GM21390 (cell line): ENCODE measurements at regions not wholly inside any gene's neighbourhood (a gene's known extent, or its start where the extent isn't known, plus 50 kb on each side); places are given as distances from the start of the nearest gene placed in this dataset.

ENCODE experiments used
- ATAC-seq: cut with Tn5 transposase; IDR thresholded peaks from one replicate; pipeline ENCODE4 v1.9.1; 2021; ENCODE audit not compliant: unreplicated experiment

- ATAC-seq = no peak
Observed at GRCh38 chr10:83164156-83164555, 975.2 kb upstream of the GHITM start.

GRCh38 chr10:83165265-83165664, 974.0 kb upstream of the GHITM start:
- no peak for ATAC-seq

- ATAC-seq = no peak
Observed at GRCh38 chr10:83166344-83166743, 973.0 kb upstream of the GHITM start.

- no peak for ATAC-seq
Observed at GRCh38 chr10:83167081-83167480, 972.2 kb upstream of the GHITM start.

- no peak for ATAC-seq
Observed at GRCh38 chr10:83176901-83177300, 962.4 kb upstream of the GHITM start.

GRCh38 chr10:83178526-83178925, 960.8 kb upstream of the GHITM start:
- ATAC-seq = no peak

DNA sequence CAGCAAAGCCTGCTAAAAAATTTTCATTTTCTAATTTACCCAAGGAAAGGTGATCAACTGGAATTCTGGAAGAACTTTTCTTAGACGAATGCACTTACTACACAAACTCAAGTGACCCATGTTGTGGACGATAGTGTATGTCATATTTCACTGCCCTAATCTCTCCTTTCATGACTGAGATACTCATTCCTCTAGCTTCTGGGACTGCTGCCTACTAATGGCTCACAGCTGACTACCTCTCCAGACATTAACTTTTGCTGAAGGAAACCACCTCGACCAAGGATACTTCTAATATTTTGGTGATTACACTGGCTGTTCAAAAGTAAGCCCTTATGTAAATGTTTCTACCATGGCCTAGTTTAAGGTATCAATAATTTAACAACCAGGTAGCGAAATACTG, 959.9 kb upstream of the GHITM start:
- no peak for ATAC-seq

DNA sequence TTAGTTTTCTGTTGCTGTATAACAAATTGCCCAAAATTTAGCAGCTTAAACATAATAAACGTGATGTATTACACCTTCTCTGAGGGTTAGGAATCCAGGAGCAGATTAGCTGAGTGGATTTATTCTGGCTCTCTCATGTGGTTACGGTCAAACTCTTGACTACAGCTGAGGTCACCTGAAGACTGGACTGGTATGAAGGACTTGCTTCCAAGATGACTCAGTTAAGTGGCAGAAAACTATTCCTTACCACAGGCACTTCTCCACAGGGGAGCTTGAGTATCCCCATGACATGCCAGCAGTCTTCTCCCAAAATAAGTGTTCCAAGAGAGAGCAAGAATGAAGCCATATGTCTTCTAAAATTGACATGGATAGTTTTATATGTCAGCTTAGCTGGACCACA, 957.2 kb upstream of the GHITM start:
- no peak for ATAC-seq

DNA sequence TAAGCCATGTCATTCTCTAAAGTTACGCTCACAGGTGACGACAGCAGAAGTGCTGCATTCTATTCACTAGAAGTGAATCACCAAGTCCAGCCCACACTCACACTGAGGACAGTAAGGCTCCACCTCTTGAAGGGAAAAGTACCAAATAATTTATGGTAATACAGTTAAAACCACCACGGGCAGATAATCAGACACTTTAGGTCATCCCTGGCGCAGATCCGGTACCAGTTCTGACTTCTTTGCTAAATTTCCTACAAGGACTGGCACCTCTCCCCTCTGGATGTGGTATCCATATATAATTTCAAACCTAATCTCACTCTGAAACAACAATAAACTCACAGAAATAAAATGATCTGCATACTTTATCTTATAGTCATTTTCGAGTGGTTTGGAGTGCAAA, 954.7 kb upstream of the GHITM start:
- no peak for ATAC-seq

DNA sequence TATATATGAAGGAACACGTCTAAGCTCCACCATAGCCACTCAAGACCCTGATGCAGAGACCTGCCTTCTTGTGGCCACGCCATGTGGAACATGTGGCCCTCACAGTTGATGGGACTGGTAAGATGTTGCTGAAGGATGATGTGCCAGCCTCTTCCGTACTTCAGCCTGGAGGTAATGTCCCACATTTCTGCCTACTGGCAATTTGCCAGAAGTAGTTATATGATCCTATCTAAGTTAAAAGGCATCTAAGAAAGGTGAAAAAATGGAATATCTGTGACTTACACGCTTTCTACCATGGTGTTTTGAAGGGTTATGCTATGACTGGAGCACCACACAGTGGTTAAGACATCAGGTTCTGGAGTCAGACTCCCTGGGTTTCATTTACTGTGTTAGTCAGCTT, 948.7 kb upstream of the GHITM start:
- no peak for ATAC-seq

DNA sequence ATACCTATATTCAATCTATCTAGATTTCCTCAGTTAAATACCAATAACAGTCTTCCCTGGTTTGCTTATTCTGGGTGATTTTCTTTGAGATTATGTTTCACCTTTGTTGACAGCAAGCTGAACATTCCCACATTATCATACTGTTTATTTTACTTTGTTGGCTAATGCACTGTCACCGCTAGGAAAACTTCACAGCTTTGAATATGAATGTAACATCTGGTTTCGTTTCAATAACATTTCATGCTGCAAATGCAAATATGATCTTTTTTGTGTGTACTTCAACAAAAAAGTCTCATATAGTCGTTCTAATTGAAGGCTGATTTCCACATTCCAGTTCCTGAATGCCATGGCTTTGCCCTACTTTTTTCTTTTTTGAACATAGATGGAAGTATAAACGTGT, 946.3 kb upstream of the GHITM start:
- ATAC-seq = no peak

DNA sequence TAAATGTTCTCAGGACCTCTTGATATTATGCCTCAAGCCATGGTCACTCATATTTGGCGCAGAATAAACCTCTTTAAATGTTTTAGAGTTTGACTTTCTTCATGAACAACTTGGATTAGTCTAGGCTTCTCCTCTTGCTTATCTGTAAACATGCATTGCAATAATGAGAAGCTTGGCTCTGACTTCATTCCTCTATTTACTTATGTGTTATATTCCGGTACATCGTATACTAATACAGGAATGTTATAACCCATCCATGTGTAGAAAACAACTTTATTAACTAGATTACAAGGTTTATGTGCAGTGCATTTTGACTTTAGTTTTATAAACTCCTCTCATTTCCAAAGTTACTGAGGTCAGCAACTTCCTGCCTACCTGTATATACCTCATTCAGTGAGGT, 944.3 kb upstream of the GHITM start:
- ATAC-seq = no peak

DNA sequence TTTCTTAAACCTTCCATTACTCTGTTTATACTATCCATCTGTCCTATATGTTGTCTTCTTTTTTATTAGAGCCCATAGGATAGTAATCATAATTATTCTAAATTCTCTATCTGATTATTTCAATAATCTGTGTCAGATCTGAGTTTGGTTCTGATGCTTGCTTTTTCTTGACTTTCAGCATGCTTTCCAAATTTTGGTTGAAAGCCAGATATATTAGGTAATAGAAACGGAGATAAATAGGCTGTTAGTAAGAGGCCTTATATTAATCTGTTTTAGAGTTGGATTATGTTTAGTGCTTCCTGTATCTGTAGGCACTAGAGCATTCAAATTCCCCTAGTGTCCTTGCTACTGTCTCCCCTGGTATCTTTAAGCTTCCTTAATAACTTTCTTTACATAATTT, 939.9 kb upstream of the GHITM start:
- no peak for ATAC-seq

DNA sequence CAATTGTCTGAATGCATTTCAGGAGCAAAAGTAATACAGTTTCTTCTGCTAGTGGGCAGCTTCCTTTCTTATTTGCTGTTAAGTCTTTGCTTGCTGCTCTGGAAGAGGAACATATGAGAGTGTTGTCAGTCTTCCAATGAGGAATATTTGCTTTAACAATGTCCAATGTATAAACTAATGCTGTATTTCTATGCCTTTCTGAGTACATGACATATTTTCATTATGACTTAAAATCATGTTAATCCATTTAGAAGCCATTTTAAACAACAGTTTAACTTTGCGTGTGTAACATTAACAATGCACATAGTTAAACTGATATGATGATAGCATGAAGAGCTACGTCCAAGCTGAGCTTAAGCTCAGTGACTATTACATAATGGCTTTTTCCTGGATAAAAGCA, 933.4 kb upstream of the GHITM start:
- no peak for ATAC-seq

DNA sequence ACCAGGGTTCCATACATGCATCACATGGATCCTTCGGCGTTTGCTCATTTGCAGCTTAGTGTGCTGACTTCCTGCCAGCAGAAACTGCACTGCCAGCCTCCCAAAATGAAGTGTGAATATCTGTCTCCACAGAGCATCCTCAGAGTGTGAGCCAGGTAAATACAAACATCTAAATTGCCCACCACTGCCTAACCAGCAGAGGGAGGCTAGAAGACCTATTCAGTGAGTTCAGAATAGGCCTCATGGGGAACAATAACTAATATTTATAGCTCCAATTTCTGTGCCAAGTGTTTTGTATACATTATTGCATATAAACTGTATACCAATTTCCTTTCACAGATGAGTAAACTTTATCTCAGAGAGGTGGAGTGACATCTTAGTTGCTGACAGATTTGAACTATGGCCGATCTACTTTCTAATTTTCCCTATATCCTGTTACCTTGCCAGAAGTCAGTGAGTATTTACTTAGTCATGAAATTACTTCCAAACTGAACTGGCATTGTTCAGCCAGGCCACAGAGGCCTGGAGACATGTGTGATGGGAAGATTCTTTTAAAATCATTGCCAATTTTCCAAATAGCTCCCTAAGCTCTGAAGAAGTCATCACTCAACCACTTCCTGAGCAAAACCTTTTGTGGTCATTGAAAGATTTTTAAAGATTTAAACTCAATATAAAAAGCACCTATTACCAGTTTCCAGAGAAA, 926.5 kb upstream of the GHITM start:
- ATAC-seq = no peak

DNA sequence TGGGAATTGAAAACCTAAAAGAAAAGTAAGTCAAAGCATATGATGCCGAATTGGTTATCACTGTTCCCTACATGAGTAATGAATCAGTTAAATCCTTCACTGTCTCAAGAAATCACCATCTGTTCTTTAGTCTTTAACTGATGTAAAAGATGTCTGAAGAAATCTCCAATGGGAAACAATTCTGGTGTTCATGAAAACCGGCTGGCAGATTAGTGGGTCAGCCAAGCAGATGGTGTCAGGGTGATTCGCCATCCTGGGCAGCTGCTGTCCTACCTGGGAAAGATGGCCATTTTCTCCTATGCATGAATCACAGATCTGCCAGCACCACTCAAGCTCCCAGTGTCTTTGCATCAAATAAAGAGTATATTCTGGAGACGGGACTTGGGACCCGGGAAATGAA, 925.2 kb upstream of the GHITM start:
- ATAC-seq = no peak

DNA sequence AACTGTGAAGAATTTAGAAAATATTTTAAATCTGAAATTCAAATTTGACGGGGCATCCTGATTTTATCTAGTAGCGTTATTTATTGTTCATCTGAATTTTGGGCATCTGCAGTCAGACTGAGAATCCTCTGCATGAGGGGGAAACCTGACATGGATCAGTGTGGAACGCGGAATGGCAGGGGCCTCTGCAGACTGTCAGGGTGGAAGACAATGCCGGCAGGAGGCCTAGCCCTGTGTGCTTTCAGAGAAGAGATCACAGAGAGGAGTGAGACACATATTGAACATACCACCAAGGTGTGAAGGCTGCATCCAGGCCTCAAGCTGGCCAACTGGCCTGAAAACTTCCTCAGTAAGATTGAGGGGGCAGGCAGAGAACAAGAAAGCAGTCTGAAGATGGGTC, 921.1 kb upstream of the GHITM start:
- ATAC-seq = no peak

GRCh38 chr10:83222300-83222699, 917.0 kb upstream of the GHITM start:
- no peak for ATAC-seq

DNA sequence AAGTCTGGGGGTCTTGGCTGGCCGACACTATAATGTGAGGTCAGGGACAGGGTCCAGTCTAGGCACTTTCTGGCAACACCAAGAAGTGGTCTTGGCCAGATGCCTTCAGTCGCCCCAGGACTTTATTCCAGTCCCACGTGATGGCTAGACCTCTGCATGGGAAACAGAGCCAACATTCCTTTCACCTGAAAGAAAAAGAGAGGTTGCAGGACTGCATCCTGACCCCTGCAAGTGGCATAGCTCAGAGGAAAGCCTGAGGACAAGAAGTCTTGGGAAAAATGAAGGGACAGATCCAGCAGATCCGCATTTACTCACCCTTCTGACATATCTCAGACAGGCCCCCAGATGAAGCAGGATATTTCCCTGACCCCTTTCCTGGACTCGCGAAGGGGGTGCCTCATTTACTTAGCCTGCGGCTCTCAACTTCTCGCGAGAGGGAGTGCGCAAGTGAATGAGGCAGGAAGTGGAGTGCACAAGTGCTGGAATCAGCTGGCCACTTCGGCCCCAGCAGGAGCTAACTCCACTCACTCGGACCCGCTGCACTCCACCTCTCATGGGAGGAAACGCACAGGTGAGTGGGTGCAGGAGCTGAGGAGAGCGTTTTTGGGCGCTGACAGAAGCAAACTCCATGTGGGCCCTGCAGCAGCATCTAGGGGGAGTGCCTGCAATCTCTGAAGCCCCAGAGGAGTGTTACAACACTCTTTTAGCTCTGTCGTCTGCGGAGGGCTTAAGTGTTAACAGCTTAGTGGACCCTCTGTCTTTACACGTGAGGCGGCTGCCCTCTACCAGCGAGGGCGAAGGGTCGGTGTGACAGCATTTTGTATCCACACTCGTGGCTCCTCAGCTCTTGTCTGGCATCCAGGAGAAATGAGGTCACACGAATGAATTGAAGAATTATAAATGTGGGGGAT, 916.2 kb upstream of the GHITM start:
- no peak for ATAC-seq

GRCh38 chr10:83225781-83226180, 913.5 kb upstream of the GHITM start:
- no peak for ATAC-seq

DNA sequence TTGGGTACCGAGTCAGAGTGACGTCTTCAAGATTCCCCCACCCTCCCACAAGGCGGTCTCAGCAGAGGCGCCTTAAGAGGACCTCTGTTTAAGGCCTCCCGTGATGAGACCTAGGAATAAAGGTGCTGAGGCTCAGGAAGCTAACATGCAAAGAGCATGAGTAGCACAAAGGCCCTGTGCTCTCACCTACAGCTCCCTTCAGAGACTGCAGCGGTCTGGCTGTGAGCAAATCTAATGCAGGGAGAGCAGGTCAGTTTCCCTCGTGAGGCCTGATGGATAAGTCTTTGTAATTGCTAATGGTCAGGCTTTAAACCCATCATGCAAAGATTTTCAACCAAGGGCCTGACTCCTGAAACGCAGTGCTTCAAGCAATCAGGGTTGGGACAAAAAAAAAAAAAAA, 909.3 kb upstream of the GHITM start:
- no peak for ATAC-seq

- no peak for ATAC-seq
Observed at GRCh38 chr10:83233691-83234090, 905.6 kb upstream of the GHITM start.
